Osteoblast (primary cell): ENCODE measurements at regions not wholly inside any gene's neighbourhood (a gene's known extent, or its start where the extent isn't known, plus 50 kb on each side); places are given as distances from the start of the nearest gene placed in this dataset.
A peak's percentile ranks its signal among the peaks of the same experiment; 100 is the strongest.
"Not testable (repeated sequence)": the region's sequence is repeated elsewhere in the genome, so short reads cannot be mapped to it uniquely, and the experiment has no call there.

Experiments
- DNase-seq: peaks from one replicate; pipeline ENCODE4 v3.0.0; 2011; ENCODE audit warnings: low spot score, mixed read lengths; ENCODE audit not compliant: insufficient read length; ENCODE audit errors: missing footprints
- H2AFZ ChIP-seq: 2 replicates; pipeline ENCODE4 v1.6.0; 2011; ENCODE audit warnings: mild to moderate bottlenecking, low read length
- H3K27ac ChIP-seq: 2 replicates; pipeline ENCODE4 v1.5.1; 2011; ENCODE audit warnings: mild to moderate bottlenecking, low read depth, low read length, moderate library complexity
- H3K27me3 ChIP-seq: 2 replicates; pipeline ENCODE4 v1.6.0; 2012; ENCODE audit warnings: mild to moderate bottlenecking, control low read depth, inconsistent platforms, low read length, moderate library complexity; ENCODE audit not compliant: insufficient read depth
- H3K36me3 ChIP-seq: 2 replicates; pipeline ENCODE4 v1.5.1; 2011; ENCODE audit warnings: mild to moderate bottlenecking, low read length, control low read depth, moderate library complexity; ENCODE audit not compliant: insufficient read depth
- H3K4me1 ChIP-seq: 2 replicates; pipeline ENCODE4 v1.5.1; 2011; ENCODE audit warnings: mild to moderate bottlenecking, low read length, control low read depth, moderate library complexity; ENCODE audit not compliant: insufficient read depth
- H3K4me2 ChIP-seq: 2 replicates; pipeline ENCODE4 v1.6.0; 2011; ENCODE audit warnings: mild to moderate bottlenecking, low read length; ENCODE audit not compliant: insufficient read depth
- H3K4me3 ChIP-seq: fragments of 200-600 bp; sonication (generic); 3 replicates; pipeline ENCODE4 v1.5.1; 2012; ENCODE audit warnings: mild to moderate bottlenecking, low read length, inconsistent platforms; ENCODE audit not compliant: insufficient read depth
- H3K79me2 ChIP-seq: 2 replicates; pipeline ENCODE4 v1.6.0; 2012; ENCODE audit warnings: mild to moderate bottlenecking, low read length, control low read depth, inconsistent platforms; ENCODE audit not compliant: insufficient read depth
- H3K9me3 ChIP-seq: 2 replicates; pipeline ENCODE4 v1.5.1; 2011; ENCODE audit warnings: low read depth, low read length, control low read depth
- H4K20me1 ChIP-seq: 2 replicates; pipeline ENCODE4 v1.6.0; 2012; ENCODE audit warnings: mild to moderate bottlenecking, low read length, control low read depth; ENCODE audit not compliant: insufficient read depth
- CTCF ChIP-seq: IDR thresholded peaks from 2 replicates; pipeline ENCODE4 v1.5.1; 2011; ENCODE audit warnings: mild to moderate bottlenecking, low read depth, low read length, moderate library complexity; ENCODE audit errors: extremely low read depth

GRCh38 chr14:105738638-105739037 lies 212.3 kb downstream of the TMEM121 start:
- no peaks in the 10 kb centered on the region for H3K36me3 ChIP-seq
- H2AFZ ChIP-seq, result no peak overlapping the region
- no peaks in the 10 kb centered on the region for H3K27me3 ChIP-seq
- no peak overlapping the region for H3K4me3 ChIP-seq
- peaks cover 2% of the 10 kb centered on the region for H3K9me3 ChIP-seq
- peak; percentile 38 for DNase-seq
- no peak overlapping the region for H3K27ac ChIP-seq
- H3K4me1 ChIP-seq, result no peaks in the 10 kb centered on the region
- no peak for TF ChIP-seq CTCF
- no peaks in the 10 kb centered on the region for H3K79me2 ChIP-seq
- no peak overlapping the region for H3K4me2 ChIP-seq
- no peaks in the 10 kb centered on the region for H4K20me1 ChIP-seq

- no peak overlapping the region for H3K4me3 ChIP-seq
- peak; percentile 85 for DNase-seq
- H3K4me2 ChIP-seq, result no peak overlapping the region
- no peak overlapping the region for H3K27ac ChIP-seq
- H3K9me3 ChIP-seq, result no peaks in the 10 kb centered on the region
- no peak overlapping the region for H2AFZ ChIP-seq
- H4K20me1 ChIP-seq, result no peaks in the 10 kb centered on the region
- no peak for TF ChIP-seq CTCF
- H3K79me2 ChIP-seq, result no peaks in the 10 kb centered on the region
- H3K36me3 ChIP-seq, result no peaks in the 10 kb centered on the region
- no peaks in the 10 kb centered on the region for H3K4me1 ChIP-seq
- H3K27me3 ChIP-seq, result no peaks in the 10 kb centered on the region
Measured at GRCh38 chr14:105739331-105740102, 213.1 kb downstream of the TMEM121 start.

- DNase-seq, H4K20me1 ChIP-seq, H3K36me3 ChIP-seq, H3K4me3 ChIP-seq, H3K27ac ChIP-seq, H3K9me3 ChIP-seq, H3K4me1 ChIP-seq, H3K27me3 ChIP-seq, H3K79me2 ChIP-seq, H2AFZ ChIP-seq, H3K4me2 ChIP-seq: not testable (repeated sequence)
Measured at GRCh38 chr14:105740272-105740671, 213.9 kb downstream of the TMEM121 start.

GRCh38 chr14:105740961-105741360 lies 214.6 kb downstream of the TMEM121 start:
- H2AFZ ChIP-seq, H3K4me3 ChIP-seq, H3K27ac ChIP-seq, H3K4me2 ChIP-seq, H3K79me2 ChIP-seq, H3K9me3 ChIP-seq, H4K20me1 ChIP-seq, DNase-seq, H3K27me3 ChIP-seq, H3K36me3 ChIP-seq, H3K4me1 ChIP-seq: not testable (repeated sequence)

GRCh38 chr14:105741707-105742530 lies 215.5 kb downstream of the TMEM121 start:
- not testable (repeated sequence) for H3K79me2 ChIP-seq, H3K27ac ChIP-seq, H4K20me1 ChIP-seq, H2AFZ ChIP-seq, H3K4me1 ChIP-seq, H3K36me3 ChIP-seq, DNase-seq, H3K27me3 ChIP-seq, H3K4me2 ChIP-seq, H3K9me3 ChIP-seq, H3K4me3 ChIP-seq
